Naive thymus-derived CD4-positive, alpha-beta T cell (primary cell): ENCODE measurements at regions not wholly inside any gene's neighbourhood (a gene's known extent, or its start where the extent isn't known, plus 50 kb on each side); places are given as distances from the start of the nearest gene placed in this dataset.

ENCODE experiments used
- ATAC-seq: fragments of 150-1000 bp; cut with Tn5 transposase; 2 replicates; pipeline ENCODE4 v1.10.0; 2021; ENCODE audit warnings: mild to moderate bottlenecking, moderate library complexity
- CTCF ChIA-PET: fragments of 350-600 bp; sonication (Branson Sonifier 250); formaldehyde crosslinking; loops from one replicate; lab custom pipeline; 2021; ENCODE audit warnings: antibody characterized with exemption; lab: Charles Lee
- POLR2A ChIA-PET: fragments of 350-600 bp; sonication (Branson Sonifier 250); formaldehyde crosslinking; loops from one replicate; lab custom pipeline; 2021; ENCODE audit warnings: antibody characterized with exemption, inconsistent platforms; lab: Charles Lee
- DNase-seq, 9 donors: peaks; one replicate each; pipeline versions ENCODE4 v3.0.0 to v3.0.0-alpha.2; 2020 to 2022; ENCODE audit warnings: mixed read lengths in 1 of 9
- H3K27ac ChIP-seq: one replicate; pipeline ENCODE4 v1.7.0; 2013; ENCODE audit warnings: mild to moderate bottlenecking, low read depth, low read length, moderate library complexity
- H3K27me3 ChIP-seq, 2 donors: one replicate each; pipeline ENCODE4 v1.7.0; 2013; ENCODE audit warnings: low read length in 2 of 2, mild to moderate bottlenecking in 2 of 2, moderate library complexity in 2 of 2; ENCODE audit not compliant: control insufficient read depth in 2 of 2, insufficient read depth in 2 of 2
- H3K36me3 ChIP-seq, 3 experiments: 1 replicate in 2 of 3; 2 replicates in 1 of 3; pipeline ENCODE4 v1.7.0; 2013; ENCODE audit warnings: low read length in 3 of 3, mild to moderate bottlenecking in 3 of 3, moderate library complexity in 1 of 3; ENCODE audit not compliant: insufficient read depth in 3 of 3, control insufficient read depth in 2 of 3
- H3K4me1 ChIP-seq, 2 donors: one replicate each; pipeline ENCODE4 v1.7.0; 2013; ENCODE audit warnings: low read length in 2 of 2, mild to moderate bottlenecking in 2 of 2, moderate library complexity in 1 of 2; ENCODE audit not compliant: control insufficient read depth in 2 of 2, insufficient read depth in 2 of 2
- H3K4me3 ChIP-seq: 2 replicates; pipeline ENCODE4 v1.7.0; 2013; ENCODE audit warnings: mild to moderate bottlenecking, low read length
- H3K9me3 ChIP-seq, 3 experiments: 1 replicate in 2 of 3; 2 replicates in 1 of 3; pipeline ENCODE4 v1.7.0; 2013; ENCODE audit warnings: low read length in 3 of 3; ENCODE audit not compliant: control insufficient read depth in 2 of 3
- H3K27ac Mint-ChIP-seq, 9 donors: one replicate each; pipeline ENCODE4 v1.8.0; 2020 to 2022; ENCODE audit warnings: mixed read lengths in 9 of 9, mild to moderate bottlenecking in 8 of 9, moderate library complexity in 5 of 9, inconsistent platforms in 2 of 9
- H3K27me3 Mint-ChIP-seq, 5 donors: one replicate each; pipeline ENCODE4 v1.8.0; 2021 to 2022; ENCODE audit warnings: mixed read lengths in 5 of 5, mild to moderate bottlenecking in 1 of 5
- H3K36me3 Mint-ChIP-seq, 5 donors: one replicate each; pipeline ENCODE4 v1.8.0; 2020 to 2022; ENCODE audit warnings: mixed read lengths in 5 of 5, mild to moderate bottlenecking in 3 of 5, inconsistent platforms in 1 of 5
- H3K4me1 Mint-ChIP-seq, 7 donors: one replicate each; pipeline ENCODE4 v1.8.0; 2020 to 2022; ENCODE audit warnings: mixed read lengths in 7 of 7, mild to moderate bottlenecking in 3 of 7, inconsistent platforms in 1 of 7
- H3K4me3 Mint-ChIP-seq, 10 donors: one replicate each; pipeline ENCODE4 v1.8.0; 2020 to 2022; ENCODE audit warnings: mild to moderate bottlenecking in 10 of 10, mixed read lengths in 10 of 10, moderate library complexity in 6 of 10, inconsistent platforms in 2 of 10
- H3K9me3 Mint-ChIP-seq, 11 donors: one replicate each; pipeline ENCODE4 v1.8.0; 2020 to 2022; ENCODE audit warnings: mixed read lengths in 11 of 11, mild to moderate bottlenecking in 4 of 11, inconsistent platforms in 1 of 11, moderate library complexity in 1 of 11
- intact Hi-C, 2 donors: fragments of 100-400 bp; cut with micrococcal nuclease; formaldehyde crosslinking; loops; one replicate each; pipeline ENCODE4 v1.15.1; 2023

DNA sequence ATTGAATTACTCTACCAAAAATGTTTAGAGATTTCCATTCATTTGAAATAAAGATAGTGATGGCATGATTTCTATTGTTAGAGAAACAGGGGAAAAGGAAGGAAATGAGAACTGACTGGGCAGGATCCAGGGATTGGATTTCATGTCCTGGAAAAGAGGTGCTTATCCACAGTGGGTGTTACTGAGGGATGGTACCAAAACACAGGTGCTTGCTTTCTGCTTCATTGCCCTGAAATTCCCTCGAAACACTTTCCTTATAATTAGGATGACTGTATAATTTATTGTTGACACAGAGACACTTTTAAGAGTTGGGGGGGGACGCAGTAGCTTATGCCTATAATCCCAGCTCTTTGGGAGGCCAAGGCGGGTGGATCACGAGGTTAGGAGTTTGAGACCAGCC lies 185.0 kb upstream of the KCNK2 start:
- H3K36me3 ChIP-seq, result no peaks in the 10 kb centered on the region
- intact Hi-C loops, result no loop called here
- ChIA-PET CTCF (interaction anchor here (0.6 to 0.7 kb wide), 2 partner anchors 152 to 652 kb away, joined by 3 read pairs; no protein-coding TSS in a partner anchor), POLR2A (no interaction called here)
- Mint-ChIP-seq H3K36me3 (no peaks in the 10 kb centered on the region), H3K4me1 (no peaks in the 10 kb centered on the region), H3K4me3 (no peak overlapping the region), H3K27me3 (peaks cover 0 to 15% (median 4%) of the 10 kb centered on the region in 5 donors), H3K9me3 (peaks cover 0 to 8% (median 0%) of the 10 kb centered on the region in 11 donors), H3K27ac (no peak overlapping the region)
- no peak overlapping the region for H3K27ac ChIP-seq
- DNase-seq (no peak), ATAC-seq (no peak)
- no peaks in the 10 kb centered on the region for H3K9me3 ChIP-seq
- no peak overlapping the region for H3K4me3 ChIP-seq
- H3K27me3 ChIP-seq, result no peaks in the 10 kb centered on the region
- no peaks in the 10 kb centered on the region for H3K4me1 ChIP-seq

DNA sequence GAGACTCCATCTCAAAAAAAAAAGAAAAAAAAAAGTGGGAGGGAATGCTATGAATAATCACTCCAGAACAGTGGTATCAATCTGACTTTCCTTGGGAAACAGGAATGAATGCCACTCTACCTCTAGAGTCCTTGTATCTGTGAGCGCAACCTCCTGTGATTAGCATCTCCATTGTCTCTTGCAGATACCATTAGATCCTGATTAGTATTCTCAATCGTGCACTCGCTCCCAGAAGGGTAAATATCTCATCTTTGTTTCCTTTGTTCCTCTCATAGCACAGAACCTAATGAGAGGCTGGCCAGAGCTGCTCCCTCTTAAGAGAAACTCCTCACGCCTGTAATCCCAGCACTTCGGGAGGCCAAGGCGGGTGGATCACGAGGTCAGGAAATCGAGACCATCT lies 184.4 kb upstream of the KCNK2 start:
- H3K9me3 ChIP-seq, result no peaks in the 10 kb centered on the region
- peaks cover 0 to 13% (median 4%) of the 10 kb centered on the region in 5 donors for H3K27me3 Mint-ChIP-seq
- H3K4me1 ChIP-seq, result no peaks in the 10 kb centered on the region
- intact Hi-C loops, result no loop called here
- ChIA-PET CTCF (interaction anchor here (0.6 kb wide), 1 partner anchor 151 kb away, joined by 3 read pairs; no protein-coding TSS in a partner anchor), POLR2A (no interaction called here)
- no peak for DNase-seq
- H3K27ac Mint-ChIP-seq, result no peak overlapping the region
- H3K36me3 Mint-ChIP-seq, result no peaks in the 10 kb centered on the region
- H3K27ac ChIP-seq, result no peak overlapping the region
- no peak for ATAC-seq
- no peak overlapping the region for H3K4me3 ChIP-seq
- H3K36me3 ChIP-seq, result no peaks in the 10 kb centered on the region
- no peaks in the 10 kb centered on the region for H3K4me1 Mint-ChIP-seq
- H3K27me3 ChIP-seq, result no peaks in the 10 kb centered on the region
- peaks cover 0 to 5% (median 0%) of the 10 kb centered on the region in 11 donors for H3K9me3 Mint-ChIP-seq
- no peak overlapping the region for H3K4me3 Mint-ChIP-seq

DNA sequence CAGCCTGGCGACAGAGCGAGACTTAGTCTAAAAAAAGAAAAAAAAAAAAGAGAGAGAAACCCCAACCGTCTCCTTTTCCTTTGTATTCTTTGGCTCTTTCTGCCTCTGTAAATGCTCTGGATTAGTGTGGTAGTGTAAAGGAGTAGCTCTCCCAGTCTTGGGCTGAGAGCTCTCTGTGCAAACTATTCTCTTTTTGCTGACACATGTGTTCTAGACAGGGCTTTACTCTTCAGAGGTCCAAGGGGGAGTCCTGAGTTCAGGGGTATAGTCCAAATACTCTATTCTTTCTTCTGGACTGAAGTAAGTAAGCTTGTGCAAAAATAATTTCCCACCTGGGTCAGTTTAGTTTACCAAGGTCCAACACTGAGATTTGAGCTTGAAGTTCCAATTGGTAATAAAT lies 183.8 kb upstream of the KCNK2 start:
- H3K27ac ChIP-seq, result no peak overlapping the region
- no peaks in the 10 kb centered on the region for H3K36me3 ChIP-seq
- H3K27me3 ChIP-seq, result no peaks in the 10 kb centered on the region
- Mint-ChIP-seq H3K9me3 (peaks cover 0 to 1% (median 0%) of the 10 kb centered on the region in 11 donors), H3K27me3 (peaks cover 0 to 8% (median 4%) of the 10 kb centered on the region in 5 donors), H3K27ac (no peak overlapping the region), H3K4me3 (no peak overlapping the region), H3K4me1 (no peaks in the 10 kb centered on the region), H3K36me3 (no peaks in the 10 kb centered on the region)
- H3K4me3 ChIP-seq, result no peak overlapping the region
- DNase-seq (no peak), ATAC-seq (no peak)
- H3K4me1 ChIP-seq, result no peaks in the 10 kb centered on the region
- ChIA-PET CTCF (no interaction called here), POLR2A (no interaction called here)
- no peaks in the 10 kb centered on the region for H3K9me3 ChIP-seq
- intact Hi-C loops, result no loop called here

DNA sequence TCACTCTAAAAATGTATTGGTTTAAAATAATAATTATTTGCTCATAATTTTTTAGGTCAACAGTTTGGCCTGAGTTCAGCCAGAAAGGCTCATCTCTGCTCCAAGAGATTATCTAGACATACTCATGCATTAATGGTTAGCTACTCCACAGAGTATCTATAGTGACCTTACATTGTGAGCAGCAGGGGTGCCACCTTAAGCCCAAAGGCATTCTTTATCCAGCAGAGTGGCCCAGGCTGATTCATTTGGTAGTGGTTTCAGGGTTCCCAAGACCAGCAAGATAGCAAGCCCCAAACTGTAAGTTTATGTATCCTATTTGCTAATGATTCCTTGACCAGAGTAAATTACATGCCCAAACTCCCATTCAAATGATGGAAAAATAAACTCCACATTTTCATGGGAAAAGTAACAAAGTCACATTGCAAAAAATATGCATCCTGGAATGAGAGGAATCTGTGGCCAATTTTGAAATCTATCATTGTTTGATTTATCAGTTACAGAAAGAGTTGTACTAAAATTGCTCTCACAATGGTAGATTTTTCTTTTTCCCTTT lies 182.6 kb upstream of the KCNK2 start:
- POLR2A ChIA-PET, result no interaction called here
- intact Hi-C loops, result no loop called here
- no peaks in the 10 kb centered on the region for H3K4me1 ChIP-seq
- H3K36me3 ChIP-seq, result no peaks in the 10 kb centered on the region
- Mint-ChIP-seq H3K36me3 (no peaks in the 10 kb centered on the region), H3K27me3 (peaks cover 0 to 8% (median 4%) of the 10 kb centered on the region in 5 donors), H3K9me3 (peaks cover 0 to 1% (median 0%) of the 10 kb centered on the region in 11 donors), H3K4me1 (no peaks in the 10 kb centered on the region), H3K27ac (no peak overlapping the region), H3K4me3 (no peak overlapping the region)
- no peak overlapping the region for H3K4me3 ChIP-seq
- ATAC-seq (no peak), DNase-seq (no peak)
- H3K27me3 ChIP-seq, result no peaks in the 10 kb centered on the region
- CTCF ChIA-PET, result no interaction called here
- H3K27ac ChIP-seq, result no peak overlapping the region
- H3K9me3 ChIP-seq, result no peaks in the 10 kb centered on the region

DNA sequence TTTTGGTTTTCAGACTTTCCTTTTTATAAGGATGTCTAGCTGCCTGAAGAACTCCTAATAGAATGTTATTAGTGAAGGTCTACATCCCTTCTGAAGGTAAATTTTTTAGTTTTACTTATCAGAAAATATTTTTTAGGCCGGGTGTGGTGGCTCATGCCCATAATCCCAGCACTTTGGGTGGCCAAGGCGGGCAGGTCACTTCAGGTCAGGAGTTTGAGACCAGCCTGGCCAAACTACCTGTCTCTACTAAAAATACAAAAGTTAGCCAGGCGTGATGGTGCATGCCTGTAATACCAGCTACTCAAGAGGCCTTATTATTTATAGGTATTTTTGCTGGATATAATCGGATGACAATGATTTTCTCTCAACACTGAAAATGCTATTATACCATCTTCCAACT lies 181.9 kb upstream of the KCNK2 start:
- Mint-ChIP-seq H3K9me3 (peaks cover 0 to 1% (median 0%) of the 10 kb centered on the region in 11 donors), H3K36me3 (no peaks in the 10 kb centered on the region), H3K4me3 (no peak overlapping the region), H3K4me1 (no peaks in the 10 kb centered on the region), H3K27me3 (peaks cover 0 to 8% (median 4%) of the 10 kb centered on the region in 5 donors), H3K27ac (no peak overlapping the region)
- Histone ChIP-seq H3K27me3 (no peaks in the 10 kb centered on the region), H3K4me3 (no peak overlapping the region), H3K9me3 (no peaks in the 10 kb centered on the region), H3K36me3 (no peaks in the 10 kb centered on the region), H3K27ac (no peak overlapping the region), H3K4me1 (no peaks in the 10 kb centered on the region)
- ChIA-PET CTCF (no interaction called here), POLR2A (no interaction called here)
- DNase-seq, result no peak
- ATAC-seq, result no peak
- intact Hi-C loops, result no loop called here

DNA sequence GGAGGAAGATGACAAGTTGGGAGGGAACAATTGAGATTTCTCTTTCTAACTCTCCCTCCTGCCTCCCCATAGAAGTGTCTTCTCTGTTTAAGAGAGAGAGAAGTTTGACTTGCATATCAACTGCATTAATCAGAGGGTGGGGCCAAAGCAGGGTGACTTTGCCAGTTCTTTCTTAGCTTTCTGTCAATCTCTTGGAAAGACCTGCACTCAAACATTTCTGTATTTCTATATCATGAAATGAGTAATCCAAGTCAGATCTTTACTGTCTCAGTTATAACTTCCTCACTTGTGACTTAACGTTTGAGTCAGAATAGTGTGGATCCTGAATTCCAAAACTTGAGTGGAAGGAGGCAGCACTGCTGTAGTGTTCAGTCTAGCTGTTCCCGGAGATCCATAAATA lies 180.8 kb upstream of the KCNK2 start:
- ChIA-PET CTCF (no interaction called here), POLR2A (no interaction called here)
- no peak for ATAC-seq
- Histone ChIP-seq H3K9me3 (no peaks in the 10 kb centered on the region), H3K27me3 (no peaks in the 10 kb centered on the region), H3K36me3 (no peaks in the 10 kb centered on the region), H3K4me3 (no peak overlapping the region), H3K4me1 (no peaks in the 10 kb centered on the region), H3K27ac (no peak overlapping the region)
- no peak for DNase-seq
- Mint-ChIP-seq H3K4me3 (no peak overlapping the region), H3K27me3 (peaks cover 0 to 5% (median 0%) of the 10 kb centered on the region in 5 donors), H3K4me1 (no peaks in the 10 kb centered on the region), H3K36me3 (no peaks in the 10 kb centered on the region), H3K9me3 (peaks cover 0 to 1% (median 0%) of the 10 kb centered on the region in 11 donors), H3K27ac (no peak overlapping the region)
- intact Hi-C loops, result no loop called here

DNA sequence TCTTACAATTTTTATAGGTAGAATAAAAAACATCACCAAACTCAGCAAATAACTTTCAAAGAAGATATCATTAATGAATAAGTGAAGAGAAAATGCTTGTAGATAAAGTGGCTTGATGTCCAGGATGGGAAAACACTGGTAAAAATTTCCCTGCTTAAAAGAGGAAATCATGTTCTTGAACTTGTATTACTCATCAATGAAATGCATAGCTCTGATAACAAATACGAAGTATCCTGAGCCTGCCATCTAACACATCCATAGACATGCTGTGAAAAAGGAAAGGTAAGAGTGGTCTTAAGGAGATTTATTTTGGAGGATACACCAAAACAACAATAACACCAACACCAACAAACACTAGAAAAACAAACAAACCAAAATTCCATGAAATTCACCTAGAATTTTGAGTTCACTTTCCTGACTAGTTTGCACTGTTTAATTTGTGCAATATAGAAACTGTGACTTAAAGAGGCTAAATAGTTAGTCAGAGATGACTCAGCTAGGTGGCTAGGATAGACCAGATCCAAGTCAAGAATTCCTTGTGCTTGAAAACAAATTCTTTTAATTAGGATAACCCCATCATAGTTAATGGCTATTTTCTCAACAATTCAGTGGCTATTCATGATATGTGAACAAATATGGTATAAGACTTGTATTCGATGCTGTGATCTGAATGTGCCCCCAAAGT lies 179.8 kb upstream of the KCNK2 start:
- no peak overlapping the region for H3K27ac ChIP-seq
- Mint-ChIP-seq H3K4me1 (no peaks in the 10 kb centered on the region), H3K27ac (no peak overlapping the region), H3K27me3 (peaks cover 0 to 5% (median 0%) of the 10 kb centered on the region in 5 donors), H3K9me3 (peaks cover 0 to 1% (median 0%) of the 10 kb centered on the region in 11 donors), H3K4me3 (no peak overlapping the region), H3K36me3 (no peaks in the 10 kb centered on the region)
- H3K9me3 ChIP-seq, result no peaks in the 10 kb centered on the region
- ChIA-PET POLR2A (no interaction called here), CTCF (no interaction called here)
- H3K27me3 ChIP-seq, result no peaks in the 10 kb centered on the region
- H3K4me1 ChIP-seq, result no peaks in the 10 kb centered on the region
- no peak for ATAC-seq
- no peak for DNase-seq
- H3K4me3 ChIP-seq, result no peak overlapping the region
- intact Hi-C loops, result no loop called here
- no peaks in the 10 kb centered on the region for H3K36me3 ChIP-seq
